ENCODE measurements at regions not wholly inside any gene's neighbourhood (a gene's known extent, or its start where the extent isn't known, plus 50 kb on each side); places are given as distances from the start of the nearest gene placed in this dataset.

GRCh38 chr18:8997634-8998033 lies 104.9 kb upstream of the NDUFV2 start:
- TF ChIP-seq POLR2A (IDR thresholded peaks at IDR 0.05; ENCODE audit: low read depth, low read length) = no peak
- no peak for TF ChIP-seq POLR2AphosphoS5 (IDR thresholded peaks at IDR 0.05; ENCODE audit: low read depth, low read length)
- TF ChIP-seq TAF1 (IDR thresholded peaks at IDR 0.05; ENCODE audit: low read depth, low read length) = no peak
- TF ChIP-seq POU2F2 (IDR thresholded peaks at IDR 0.05; ENCODE audit: low read depth, low read length) = no peak
- TF ChIP-seq SPI1 (IDR thresholded peaks at IDR 0.05; ENCODE audit: low read depth, low read length) = no peak
